ENCODE measurements at regions not wholly inside any gene's neighbourhood (a gene's known extent, or its start where the extent isn't known, plus 50 kb on each side); places are given as distances from the start of the nearest gene placed in this dataset.

DNA sequence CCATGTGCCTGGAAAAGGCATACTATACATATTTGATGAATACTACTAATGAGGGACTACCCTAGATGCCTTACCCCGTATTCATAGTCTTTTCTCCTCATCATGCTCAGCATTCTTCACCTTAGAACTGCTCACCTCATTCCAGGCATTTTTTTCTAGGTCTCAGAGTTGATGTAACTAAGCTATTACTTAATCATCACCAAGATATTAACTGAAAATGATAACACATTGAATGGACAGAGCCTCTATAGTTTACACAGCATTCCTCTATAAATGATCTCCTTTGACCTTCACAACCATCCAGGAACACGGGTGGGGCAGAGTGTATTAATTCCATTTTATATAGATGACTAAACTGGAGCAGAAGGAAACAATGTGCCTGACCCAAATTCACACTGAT lies 174.1 kb upstream of the DPH6 start:
- no peaks in the 10 kb centered on the region for H3K9me3 ChIP-seq (ENCODE audit: control extremely low read depth in 1 of 5, control insufficient read depth in 4 of 5, insufficient read depth in 2 of 5, low read depth in 1 of 5, low read length in 4 of 5)
- no peak overlapping the region for H3K4me3 ChIP-seq (ENCODE audit: control insufficient read depth in 1 of 7, extremely low read depth in 1 of 7, insufficient read depth in 4 of 7, low read depth in 2 of 7, low read length in 6 of 7)
- H3K4me1 ChIP-seq (ENCODE audit: control extremely low read depth in 1 of 4, control insufficient read depth in 4 of 4, insufficient read depth in 4 of 4, low read length in 3 of 4): no peaks in the 10 kb centered on the region
- POLR2A ChIA-PET: no interaction called here
- no peaks in the 10 kb centered on the region for H3K27me3 ChIP-seq (replicated peaks in 2 of 5; ENCODE audit: control insufficient read depth in 4 of 5, insufficient read depth in 5 of 5, low read length in 4 of 5)
- 80% methylated on average over 1 of the region's 2 CpGs for WGBS (ENCODE audit: insufficient coverage)
- DNase-seq: no peak
- H3K27ac ChIP-seq (ENCODE audit: insufficient read depth in 1 of 2, low read depth in 1 of 2, low read length in 2 of 2, poor library complexity in 1 of 2, severe bottlenecking in 2 of 2): no peak overlapping the region
- H3K36me3 ChIP-seq (ENCODE audit: control insufficient read depth in 4 of 4, insufficient read depth in 4 of 4, low read length in 3 of 4): no peaks in the 10 kb centered on the region
- CTCF ChIA-PET: interaction anchor here (1.4 kb wide), 1 partner anchor 31 kb away, joined by 3 read pairs; no protein-coding TSS in a partner anchor

DNA sequence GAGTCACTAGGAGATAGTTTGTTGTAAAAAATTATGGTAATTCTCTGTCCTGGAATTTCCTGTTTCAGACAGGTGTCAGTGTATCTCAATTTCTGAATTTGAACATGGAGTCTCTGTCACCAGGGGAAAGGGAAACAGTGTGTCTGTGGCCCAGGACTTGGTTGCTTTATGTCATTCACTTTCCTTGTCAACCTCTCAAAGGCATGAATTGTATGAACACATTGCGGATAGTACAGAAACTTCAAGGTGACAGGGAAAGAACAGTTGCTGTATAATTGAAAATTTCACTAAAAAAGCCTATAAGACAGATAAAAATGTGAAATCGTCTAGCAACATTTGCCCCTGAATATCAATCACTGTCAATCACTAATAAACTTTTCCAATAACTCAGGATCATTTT lies 175.0 kb upstream of the DPH6 start:
- no peak overlapping the region for H3K27ac ChIP-seq (ENCODE audit: insufficient read depth in 1 of 2, low read depth in 1 of 2, low read length in 2 of 2, poor library complexity in 1 of 2, severe bottlenecking in 2 of 2)
- CTCF ChIA-PET: no interaction called here
- WGBS (ENCODE audit: insufficient coverage): 83% methylated on average over 1 of the region's 2 CpGs

DNA sequence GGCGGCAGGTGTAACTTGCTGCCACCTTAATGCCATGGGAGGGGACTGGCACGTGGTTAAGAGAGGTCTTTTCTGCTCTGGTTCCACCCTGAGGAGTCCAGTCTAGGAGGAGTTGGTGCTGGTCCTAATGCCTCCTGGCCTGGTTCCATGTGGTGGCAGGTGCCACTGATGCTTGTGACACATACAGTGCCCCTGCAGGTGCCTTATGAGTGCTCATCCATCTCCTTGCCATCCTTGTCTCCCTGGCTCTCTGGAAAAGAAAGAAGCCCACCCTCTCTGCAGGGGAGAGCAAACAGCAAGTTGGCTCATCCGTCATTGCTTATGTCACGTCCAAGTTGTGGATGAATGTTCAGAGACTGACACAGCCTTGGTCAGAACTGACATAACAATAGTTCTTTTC lies 175.8 kb upstream of the DPH6 start:
- H3K4me1 ChIP-seq (ENCODE audit: control extremely low read depth in 1 of 4, control insufficient read depth in 4 of 4, insufficient read depth in 4 of 4, low read length in 3 of 4): no peaks in the 10 kb centered on the region
- CTCF ChIA-PET: no interaction called here
- no peaks in the 10 kb centered on the region for H3K36me3 ChIP-seq (ENCODE audit: control insufficient read depth in 4 of 4, insufficient read depth in 4 of 4, low read length in 3 of 4)
- no peaks in the 10 kb centered on the region for H3K27me3 ChIP-seq (replicated peaks in 2 of 5; ENCODE audit: control insufficient read depth in 4 of 5, insufficient read depth in 5 of 5, low read length in 4 of 5)
- no peak overlapping the region for H3K4me3 ChIP-seq (ENCODE audit: control insufficient read depth in 1 of 7, extremely low read depth in 1 of 7, insufficient read depth in 4 of 7, low read depth in 2 of 7, low read length in 6 of 7)
- WGBS (ENCODE audit: insufficient coverage): 100% methylated on average over 1 of the region's 4 CpGs
- no peaks in the 10 kb centered on the region for H3K9me3 ChIP-seq (ENCODE audit: control extremely low read depth in 1 of 5, control insufficient read depth in 4 of 5, insufficient read depth in 2 of 5, low read depth in 1 of 5, low read length in 4 of 5)
- no peak overlapping the region for H3K27ac ChIP-seq (ENCODE audit: insufficient read depth in 1 of 2, low read depth in 1 of 2, low read length in 2 of 2, poor library complexity in 1 of 2, severe bottlenecking in 2 of 2)
- DNase-seq: no peak
- POLR2A ChIA-PET: no interaction called here

More for the DNA sequence above, 175.0 kb upstream of the DPH6 start:
- Histone ChIP-seq H3K9me3 (ENCODE audit: control extremely low read depth in 1 of 5, control insufficient read depth in 4 of 5, insufficient read depth in 2 of 5, low read depth in 1 of 5, low read length in 4 of 5) (no peaks in the 10 kb centered on the region), H3K4me1 (ENCODE audit: control extremely low read depth in 1 of 4, control insufficient read depth in 4 of 4, insufficient read depth in 4 of 4, low read length in 3 of 4) (no peaks in the 10 kb centered on the region), H3K36me3 (ENCODE audit: control insufficient read depth in 4 of 4, insufficient read depth in 4 of 4, low read length in 3 of 4) (no peaks in the 10 kb centered on the region), H3K4me3 (ENCODE audit: control insufficient read depth in 1 of 7, extremely low read depth in 1 of 7, insufficient read depth in 4 of 7, low read depth in 2 of 7, low read length in 6 of 7) (no peak overlapping the region), H3K27me3 (replicated peaks in 2 of 5; ENCODE audit: control insufficient read depth in 4 of 5, insufficient read depth in 5 of 5, low read length in 4 of 5) (no peaks in the 10 kb centered on the region)
- no peak for DNase-seq
- POLR2A ChIA-PET: no interaction called here

DNA sequence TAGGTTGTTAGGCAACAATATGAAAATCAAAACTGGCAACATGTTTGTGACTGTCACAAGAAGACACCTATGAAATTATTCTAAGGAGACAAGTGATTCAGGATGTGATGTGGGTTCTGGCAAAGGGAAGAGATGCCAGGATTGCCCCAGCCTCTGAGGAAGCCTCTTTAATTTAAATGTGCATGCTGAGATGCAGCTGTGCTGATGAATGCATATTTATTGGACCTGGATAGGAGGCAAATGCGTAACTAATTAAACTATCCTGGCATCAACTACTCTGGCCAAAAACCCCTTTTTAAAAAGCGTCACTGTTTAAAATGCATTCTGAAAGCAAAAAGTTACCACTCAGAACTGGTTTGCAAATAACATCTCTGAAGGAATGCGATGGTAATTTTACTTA lies 176.5 kb upstream of the DPH6 start:
- Histone ChIP-seq H3K27ac (ENCODE audit: insufficient read depth in 1 of 2, low read depth in 1 of 2, low read length in 2 of 2, poor library complexity in 1 of 2, severe bottlenecking in 2 of 2) (no peak overlapping the region), H3K4me3 (ENCODE audit: control insufficient read depth in 1 of 7, extremely low read depth in 1 of 7, insufficient read depth in 4 of 7, low read depth in 2 of 7, low read length in 6 of 7) (no peak overlapping the region), H3K9me3 (ENCODE audit: control extremely low read depth in 1 of 5, control insufficient read depth in 4 of 5, insufficient read depth in 2 of 5, low read depth in 1 of 5, low read length in 4 of 5) (no peaks in the 10 kb centered on the region), H3K4me1 (ENCODE audit: control extremely low read depth in 1 of 4, control insufficient read depth in 4 of 4, insufficient read depth in 4 of 4, low read length in 3 of 4) (no peaks in the 10 kb centered on the region), H3K36me3 (ENCODE audit: control insufficient read depth in 4 of 4, insufficient read depth in 4 of 4, low read length in 3 of 4) (no peaks in the 10 kb centered on the region), H3K27me3 (replicated peaks in 2 of 5; ENCODE audit: control insufficient read depth in 4 of 5, insufficient read depth in 5 of 5, low read length in 4 of 5) (no peaks in the 10 kb centered on the region)
- POLR2A ChIA-PET: no interaction called here
- CTCF ChIA-PET: no interaction called here
- no peak for DNase-seq
- 84% methylated on average over 3 of the region's 3 CpGs for WGBS (ENCODE audit: insufficient coverage)

DNA sequence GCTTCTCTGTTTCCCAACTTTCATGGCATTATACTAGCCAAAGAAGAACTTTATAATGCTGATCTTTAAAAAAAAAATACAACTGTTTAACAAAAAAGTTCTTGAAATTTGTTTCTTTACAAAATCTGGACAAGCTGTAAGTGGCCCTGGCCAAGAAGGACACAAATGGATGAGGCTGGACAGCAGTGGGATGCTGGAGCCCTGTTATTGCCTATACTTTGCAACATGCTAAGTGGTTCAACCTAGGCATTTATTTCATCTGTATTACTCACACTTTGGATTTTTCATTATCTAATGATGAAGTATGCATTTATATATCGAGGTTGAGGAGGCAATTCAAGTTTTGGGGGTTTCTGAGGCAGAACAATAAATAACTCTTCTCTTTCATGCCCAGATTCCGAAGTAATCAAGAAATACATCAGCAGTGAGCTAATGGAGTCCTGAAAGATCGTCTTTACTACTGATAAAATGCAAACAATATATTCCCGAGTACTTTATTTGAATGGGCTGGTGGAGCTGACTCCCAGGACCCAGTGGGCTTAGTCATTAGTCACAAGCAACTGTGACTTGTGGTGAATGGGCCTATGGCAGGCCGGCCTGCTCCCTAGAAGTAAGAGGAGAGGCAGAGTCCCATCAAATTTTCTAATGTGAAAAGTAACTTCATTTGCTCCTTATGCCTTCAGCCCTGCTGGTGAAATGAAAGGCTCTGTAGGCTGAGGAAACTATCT lies 177.3 kb upstream of the DPH6 start:
- WGBS (ENCODE audit: insufficient coverage): 97% methylated on average over 3 of the region's 5 CpGs

DNA sequence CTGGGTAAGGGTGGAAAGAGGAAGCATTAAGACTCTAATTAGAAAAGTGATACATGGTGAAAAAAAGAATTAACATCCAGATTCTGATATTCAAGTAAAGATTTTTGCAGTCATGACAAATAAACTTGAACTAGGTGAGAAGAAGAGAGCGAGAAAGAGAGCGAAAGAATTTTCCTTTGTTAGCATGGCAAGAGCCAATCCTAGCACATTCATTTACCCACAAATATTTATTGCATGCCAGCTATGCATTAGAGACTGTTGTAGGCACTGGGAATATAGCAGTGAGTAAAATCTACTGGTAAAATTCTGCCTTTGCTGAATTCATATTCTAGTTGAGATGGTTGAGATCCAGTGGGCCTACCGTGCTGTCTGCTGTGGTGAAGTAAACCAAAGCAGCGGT lies 177.9 kb upstream of the DPH6 start:
- H3K4me1 ChIP-seq (ENCODE audit: control extremely low read depth in 1 of 4, control insufficient read depth in 4 of 4, insufficient read depth in 4 of 4, low read length in 3 of 4): no peaks in the 10 kb centered on the region
- no peaks in the 10 kb centered on the region for H3K36me3 ChIP-seq (ENCODE audit: control insufficient read depth in 4 of 4, insufficient read depth in 4 of 4, low read length in 3 of 4)
- H3K9me3 ChIP-seq (ENCODE audit: control extremely low read depth in 1 of 5, control insufficient read depth in 4 of 5, insufficient read depth in 2 of 5, low read depth in 1 of 5, low read length in 4 of 5): no peaks in the 10 kb centered on the region
- no peak overlapping the region for H3K27ac ChIP-seq (ENCODE audit: insufficient read depth in 1 of 2, low read depth in 1 of 2, low read length in 2 of 2, poor library complexity in 1 of 2, severe bottlenecking in 2 of 2)
- ChIA-PET POLR2A (no interaction called here), CTCF (no interaction called here)
- no peak overlapping the region for H3K4me3 ChIP-seq (ENCODE audit: control insufficient read depth in 1 of 7, extremely low read depth in 1 of 7, insufficient read depth in 4 of 7, low read depth in 2 of 7, low read length in 6 of 7)
- no peak for DNase-seq
- 94% methylated on average over 2 of the region's 4 CpGs for WGBS (ENCODE audit: insufficient coverage)
- H3K27me3 ChIP-seq (replicated peaks in 2 of 5; ENCODE audit: control insufficient read depth in 4 of 5, insufficient read depth in 5 of 5, low read length in 4 of 5): no peaks in the 10 kb centered on the region

More for the DNA sequence above, 177.3 kb upstream of the DPH6 start:
- Histone ChIP-seq H3K9me3 (ENCODE audit: control extremely low read depth in 1 of 5, control insufficient read depth in 4 of 5, insufficient read depth in 2 of 5, low read depth in 1 of 5, low read length in 4 of 5) (no peaks in the 10 kb centered on the region), H3K27me3 (replicated peaks in 2 of 5; ENCODE audit: control insufficient read depth in 4 of 5, insufficient read depth in 5 of 5, low read length in 4 of 5) (no peaks in the 10 kb centered on the region), H3K36me3 (ENCODE audit: control insufficient read depth in 4 of 4, insufficient read depth in 4 of 4, low read length in 3 of 4) (no peaks in the 10 kb centered on the region), H3K27ac (ENCODE audit: insufficient read depth in 1 of 2, low read depth in 1 of 2, low read length in 2 of 2, poor library complexity in 1 of 2, severe bottlenecking in 2 of 2) (no peak overlapping the region), H3K4me3 (ENCODE audit: control insufficient read depth in 1 of 7, extremely low read depth in 1 of 7, insufficient read depth in 4 of 7, low read depth in 2 of 7, low read length in 6 of 7) (no peak overlapping the region), H3K4me1 (ENCODE audit: control extremely low read depth in 1 of 4, control insufficient read depth in 4 of 4, insufficient read depth in 4 of 4, low read length in 3 of 4) (no peaks in the 10 kb centered on the region)
- ChIA-PET CTCF (no interaction called here), POLR2A (no interaction called here)
- DNase-seq: no peak

DNA sequence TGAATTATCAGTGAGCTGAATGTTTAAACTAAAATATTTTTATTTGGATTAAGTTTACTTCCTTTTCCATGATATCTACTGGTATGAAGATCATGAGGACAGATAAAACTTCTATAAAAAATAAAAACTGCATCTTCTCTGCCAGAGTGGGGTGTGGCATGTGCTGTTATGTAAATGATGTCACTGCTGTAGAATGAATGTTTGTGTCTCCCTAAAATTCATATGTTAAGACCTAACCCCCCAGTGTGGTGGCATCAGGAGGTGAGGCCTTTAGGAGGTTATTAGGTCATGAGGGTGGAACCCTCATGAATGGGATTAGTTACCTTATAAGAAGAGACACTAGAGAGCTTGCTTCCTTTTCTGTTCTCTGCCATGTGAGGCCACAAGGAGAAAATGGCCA lies 178.7 kb upstream of the DPH6 start:
- H3K36me3 ChIP-seq (ENCODE audit: control insufficient read depth in 4 of 4, insufficient read depth in 4 of 4, low read length in 3 of 4): no peaks in the 10 kb centered on the region
- no peaks in the 10 kb centered on the region for H3K27me3 ChIP-seq (replicated peaks in 2 of 5; ENCODE audit: control insufficient read depth in 4 of 5, insufficient read depth in 5 of 5, low read length in 4 of 5)
- H3K9me3 ChIP-seq (ENCODE audit: control extremely low read depth in 1 of 5, control insufficient read depth in 4 of 5, insufficient read depth in 2 of 5, low read depth in 1 of 5, low read length in 4 of 5): no peaks in the 10 kb centered on the region
- no peak for DNase-seq
- POLR2A ChIA-PET: no interaction called here
- CTCF ChIA-PET: no interaction called here
- no peaks in the 10 kb centered on the region for H3K4me1 ChIP-seq (ENCODE audit: control extremely low read depth in 1 of 4, control insufficient read depth in 4 of 4, insufficient read depth in 4 of 4, low read length in 3 of 4)
- no peak overlapping the region for H3K4me3 ChIP-seq (ENCODE audit: control insufficient read depth in 1 of 7, extremely low read depth in 1 of 7, insufficient read depth in 4 of 7, low read depth in 2 of 7, low read length in 6 of 7)
- H3K27ac ChIP-seq (ENCODE audit: insufficient read depth in 1 of 2, low read depth in 1 of 2, low read length in 2 of 2, poor library complexity in 1 of 2, severe bottlenecking in 2 of 2): no peak overlapping the region

Data from common myeloid progenitor, CD34-positive (primary cell).